Lower lobe of right lung (tissue), 2 donors: ENCODE measurements at regions not wholly inside any gene's neighbourhood (a gene's known extent, or its start where the extent isn't known, plus 50 kb on each side); places are given as distances from the start of the nearest gene placed in this dataset.

ENCODE experiments used
- ATAC-seq, 2 donors: fragments of 200-7000 bp; cut with Tn5 transposase; one replicate each; pipeline ENCODE4 v1.9.1; 2020 to 2022; ENCODE audit warnings: mild to moderate bottlenecking in 2 of 2, moderate library complexity in 2 of 2
- DNase-seq: peaks from one replicate; pipeline ENCODE4 v3.0.0-alpha.2; 2020
- H3K27ac ChIP-seq: fragments of 200-600 bp; one replicate; pipeline ENCODE4 v1.8.0; 2022
- H3K27me3 ChIP-seq: fragments of 200-600 bp; one replicate; pipeline ENCODE4 v1.8.0; 2022; ENCODE audit warnings: low read depth
- H3K36me3 ChIP-seq: fragments of 200-600 bp; one replicate; pipeline ENCODE4 v1.8.0; 2022; ENCODE audit warnings: mild to moderate bottlenecking
- H3K4me1 ChIP-seq: fragments of 200-600 bp; one replicate; pipeline ENCODE4 v1.8.0; 2022
- H3K4me3 ChIP-seq: fragments of 200-600 bp; one replicate; pipeline ENCODE4 v1.8.0; 2022; ENCODE audit warnings: mild to moderate bottlenecking
- H3K9me3 ChIP-seq: fragments of 200-600 bp; one replicate; pipeline ENCODE4 v1.8.0; 2022
- CTCF ChIP-seq: fragments of 200-600 bp; IDR thresholded peaks from one replicate; pipeline ENCODE4 v1.8.0; 2022; ENCODE audit warnings: antibody characterized with exemption, mild to moderate bottlenecking
- intact Hi-C: fragments of 100-400 bp; cut with DNase I; formaldehyde crosslinking; loops from one replicate; pipeline ENCODE4 v1.11.0; 2022
- donor health status: DM: no; HTN: yes; CAD: no; lungs with severe emphysema.

- intact Hi-C loops: no loop called here
- H3K4me1 ChIP-seq: no peaks in the 10 kb centered on the region
- no peak overlapping the region for H3K27ac ChIP-seq
- H3K9me3 ChIP-seq: no peaks in the 10 kb centered on the region
- H3K4me3 ChIP-seq: no peak overlapping the region
- DNase-seq (no peak), ATAC-seq (no peak)
- no peaks in the 10 kb centered on the region for H3K27me3 ChIP-seq
- no peak for TF ChIP-seq CTCF
- H3K36me3 ChIP-seq: no peaks in the 10 kb centered on the region
These were observed 205.5 kb upstream of the CNTNAP4 start for GRCh38 chr16:76071690-76072089.

- no peak overlapping the region for H3K4me3 ChIP-seq
- no peaks in the 10 kb centered on the region for H3K4me1 ChIP-seq
- TF ChIP-seq CTCF: no peak
- ATAC-seq: no peak
- no peak for DNase-seq
- no peak overlapping the region for H3K27ac ChIP-seq
- intact Hi-C loops: no loop called here
- no peaks in the 10 kb centered on the region for H3K27me3 ChIP-seq
- no peaks in the 10 kb centered on the region for H3K9me3 ChIP-seq
- no peaks in the 10 kb centered on the region for H3K36me3 ChIP-seq
These were observed 195.2 kb upstream of the CNTNAP4 start for GRCh38 chr16:76081967-76082366.

GRCh38 chr16:76106647-76107046, 170.6 kb upstream of the CNTNAP4 start:
- intact Hi-C loops: no loop called here
- H3K27me3 ChIP-seq: no peaks in the 10 kb centered on the region
- H3K4me3 ChIP-seq: no peak overlapping the region
- H3K27ac ChIP-seq: no peak overlapping the region
- no peaks in the 10 kb centered on the region for H3K4me1 ChIP-seq
- H3K36me3 ChIP-seq: no peaks in the 10 kb centered on the region
- peaks cover 17% of the 10 kb centered on the region for H3K9me3 ChIP-seq
- DNase-seq (no peak), ATAC-seq (no peak)
- no peak for TF ChIP-seq CTCF

GRCh38 chr16:76108460-76108859, 168.7 kb upstream of the CNTNAP4 start:
- DNase-seq (no peak), ATAC-seq (no peak)
- no peak overlapping the region for H3K27ac ChIP-seq
- H3K27me3 ChIP-seq: no peaks in the 10 kb centered on the region
- H3K4me3 ChIP-seq: no peak overlapping the region
- peaks cover 4% of the 10 kb centered on the region for H3K9me3 ChIP-seq
- no peaks in the 10 kb centered on the region for H3K4me1 ChIP-seq
- no peaks in the 10 kb centered on the region for H3K36me3 ChIP-seq
- intact Hi-C loops: no loop called here
- TF ChIP-seq CTCF: no peak

GRCh38 chr16:76114681-76115080, 162.5 kb upstream of the CNTNAP4 start:
- intact Hi-C loops: no loop called here
- Histone ChIP-seq H3K36me3 (no peaks in the 10 kb centered on the region), H3K27ac (no peak overlapping the region), H3K27me3 (no peaks in the 10 kb centered on the region), H3K4me1 (no peaks in the 10 kb centered on the region), H3K4me3 (no peak overlapping the region), H3K9me3 (no peaks in the 10 kb centered on the region)
- ATAC-seq (no peak), DNase-seq (no peak)
- TF ChIP-seq CTCF: no peak

- TF ChIP-seq CTCF: no peak
- no peaks in the 10 kb centered on the region for H3K9me3 ChIP-seq
- H3K27me3 ChIP-seq: no peaks in the 10 kb centered on the region
- H3K4me1 ChIP-seq: no peaks in the 10 kb centered on the region
- no peak overlapping the region for H3K4me3 ChIP-seq
- no peak overlapping the region for H3K27ac ChIP-seq
- no peak for ATAC-seq
- no peak for DNase-seq
- intact Hi-C loops: no loop called here
- no peaks in the 10 kb centered on the region for H3K36me3 ChIP-seq
These were observed 158.9 kb upstream of the CNTNAP4 start for GRCh38 chr16:76118344-76118743.
